ENCODE measurements at regions not wholly inside any gene's neighbourhood (a gene's known extent, or its start where the extent isn't known, plus 50 kb on each side); places are given as distances from the start of the nearest gene placed in this dataset.

DNA sequence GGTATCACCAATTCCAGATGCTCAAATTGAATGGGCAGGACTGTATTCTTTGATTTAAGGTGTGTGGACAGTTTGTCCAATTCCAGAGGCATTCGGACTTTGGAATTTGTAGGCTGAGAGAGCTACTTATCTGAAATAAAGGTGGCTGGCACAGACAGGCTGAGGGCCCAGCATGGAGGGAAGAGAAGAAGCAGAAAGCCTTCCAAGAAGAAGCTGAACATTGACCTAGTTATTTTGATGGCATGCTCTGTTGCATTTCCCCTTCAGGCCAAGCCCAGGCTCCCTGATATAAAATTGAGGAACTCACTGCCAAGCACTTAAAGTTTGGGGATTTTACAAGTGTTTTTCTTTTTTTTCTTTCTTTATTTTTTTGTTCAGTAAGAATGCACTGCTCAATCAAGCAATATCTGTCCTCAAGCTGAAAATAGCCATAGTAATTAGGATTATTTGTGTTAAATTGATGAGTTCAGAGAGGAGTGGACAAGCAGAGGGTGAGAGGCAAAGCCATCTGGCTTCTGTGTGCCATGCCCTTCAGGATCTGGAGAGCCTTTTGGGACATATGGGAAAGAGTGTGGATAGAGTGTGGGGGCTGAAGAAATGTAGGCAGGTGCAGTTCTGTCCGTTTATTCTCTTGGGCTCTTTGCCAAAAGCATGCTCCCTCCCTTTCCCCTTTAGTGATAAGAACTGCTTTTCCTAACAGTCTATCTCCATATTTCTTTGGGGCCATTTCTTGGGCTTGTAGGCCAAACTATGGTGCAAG, 148.9 kb downstream of the OXSM start:
- no peaks in the 10 kb centered on the region for H3K79me2 ChIP-seq (ENCODE audit: control insufficient read depth, insufficient read depth, low read length)
- TF ChIP-seq, protein P1, sequence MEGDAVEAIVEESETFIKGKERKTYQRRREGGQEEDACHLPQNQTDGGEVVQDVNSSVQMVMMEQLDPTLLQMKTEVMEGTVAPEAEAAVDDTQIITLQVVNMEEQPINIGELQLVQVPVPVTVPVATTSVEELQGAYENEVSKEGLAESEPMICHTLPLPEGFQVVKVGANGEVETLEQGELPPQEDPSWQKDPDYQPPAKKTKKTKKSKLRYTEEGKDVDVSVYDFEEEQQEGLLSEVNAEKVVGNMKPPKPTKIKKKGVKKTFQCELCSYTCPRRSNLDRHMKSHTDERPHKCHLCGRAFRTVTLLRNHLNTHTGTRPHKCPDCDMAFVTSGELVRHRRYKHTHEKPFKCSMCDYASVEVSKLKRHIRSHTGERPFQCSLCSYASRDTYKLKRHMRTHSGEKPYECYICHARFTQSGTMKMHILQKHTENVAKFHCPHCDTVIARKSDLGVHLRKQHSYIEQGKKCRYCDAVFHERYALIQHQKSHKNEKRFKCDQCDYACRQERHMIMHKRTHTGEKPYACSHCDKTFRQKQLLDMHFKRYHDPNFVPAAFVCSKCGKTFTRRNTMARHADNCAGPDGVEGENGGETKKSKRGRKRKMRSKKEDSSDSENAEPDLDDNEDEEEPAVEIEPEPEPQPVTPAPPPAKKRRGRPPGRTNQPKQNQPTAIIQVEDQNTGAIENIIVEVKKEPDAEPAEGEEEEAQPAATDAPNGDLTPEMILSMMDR (optimal IDR thresholded peaks at IDR 0.05 in 1 of 3, IDR thresholded peaks at IDR 0.05 in 1 of 3, conservative IDR thresholded peaks at IDR 0.05 in 1 of 3; ENCODE audit: extremely low read depth in 1 of 3, insufficient read depth in 2 of 3, low read length in 3 of 3), result no peak
- TF ChIP-seq EZH2 (IDR thresholded peaks at IDR 0.05; ENCODE audit: low read length), result no peak
- H3K27me3 ChIP-seq (ENCODE audit: control insufficient read depth, extremely low read depth, insufficient read depth, low read length), result no peaks in the 10 kb centered on the region
- H3K9me1 ChIP-seq (ENCODE audit: control insufficient read depth, extremely low read depth, insufficient read depth, low read length), result no peaks in the 10 kb centered on the region
- H4K20me1 ChIP-seq (ENCODE audit: control insufficient read depth, extremely low read depth, insufficient read depth, low read length), result no peaks in the 10 kb centered on the region
- dilution Hi-C loops (cut with MboI; ENCODE audit: extremely low pct_ligation_motif_present, low sequenced_read_pairs), result no loop called here
- H3K4me2 ChIP-seq (ENCODE audit: control insufficient read depth, extremely low read depth, insufficient read depth, low read depth, low read length), result no peak overlapping the region
- H3K9ac ChIP-seq (ENCODE audit: control insufficient read depth, extremely low read depth, insufficient read depth, low read length), result no peak overlapping the region
- no peaks in the 10 kb centered on the region for H3K4me1 ChIP-seq (ENCODE audit: control insufficient read depth, extremely low read depth, insufficient read depth, low read length)
- no peak overlapping the region for H3K4me3 ChIP-seq (ENCODE audit: control insufficient read depth in 2 of 3, extremely low read depth in 1 of 3, insufficient read depth in 2 of 3, low read depth in 1 of 3, low read length in 3 of 3)
- H3K36me3 ChIP-seq (ENCODE audit: control insufficient read depth in 2 of 2, extremely low read depth in 1 of 2, insufficient read depth in 2 of 2, low read length in 2 of 2), result no peaks in the 10 kb centered on the region
- no peak for DNase-seq (ENCODE audit: low read depth, low spot score)
- no peak for FAIRE-seq
- no peak overlapping the region for H2AFZ ChIP-seq (ENCODE audit: control insufficient read depth, low read length)
- no peak overlapping the region for H3K27ac ChIP-seq (ENCODE audit: control insufficient read depth, insufficient read depth, low read length)
- no peaks in the 10 kb centered on the region for H3K9me3 ChIP-seq (ENCODE audit: control insufficient read depth, low read depth, low read length)

GRCh38 chr3:25940935-25941334, 151.0 kb downstream of the OXSM start:
- DNase-seq (ENCODE audit: low read depth, low spot score) (no peak), FAIRE-seq (no peak)
- H3K9ac ChIP-seq (ENCODE audit: control insufficient read depth, extremely low read depth, insufficient read depth, low read length), result no peak overlapping the region
- no peaks in the 10 kb centered on the region for H3K27me3 ChIP-seq (ENCODE audit: control insufficient read depth, extremely low read depth, insufficient read depth, low read length)
- H3K4me3 ChIP-seq (ENCODE audit: control insufficient read depth in 2 of 3, extremely low read depth in 1 of 3, insufficient read depth in 2 of 3, low read depth in 1 of 3, low read length in 3 of 3), result no peak overlapping the region
- no peaks in the 10 kb centered on the region for H4K20me1 ChIP-seq (ENCODE audit: control insufficient read depth, extremely low read depth, insufficient read depth, low read length)
- no peaks in the 10 kb centered on the region for H3K9me1 ChIP-seq (ENCODE audit: control insufficient read depth, extremely low read depth, insufficient read depth, low read length)
- no peaks in the 10 kb centered on the region for H3K36me3 ChIP-seq (ENCODE audit: control insufficient read depth in 2 of 2, extremely low read depth in 1 of 2, insufficient read depth in 2 of 2, low read length in 2 of 2)
- dilution Hi-C loops (cut with MboI; ENCODE audit: extremely low pct_ligation_motif_present, low sequenced_read_pairs), result no loop called here
- H3K9me3 ChIP-seq (ENCODE audit: control insufficient read depth, low read depth, low read length), result no peaks in the 10 kb centered on the region
- H2AFZ ChIP-seq (ENCODE audit: control insufficient read depth, low read length), result no peak overlapping the region
- H3K4me2 ChIP-seq (ENCODE audit: control insufficient read depth, extremely low read depth, insufficient read depth, low read depth, low read length), result no peak overlapping the region
- no peaks in the 10 kb centered on the region for H3K79me2 ChIP-seq (ENCODE audit: control insufficient read depth, insufficient read depth, low read length)
- H3K4me1 ChIP-seq (ENCODE audit: control insufficient read depth, extremely low read depth, insufficient read depth, low read length), result no peaks in the 10 kb centered on the region
- no peak overlapping the region for H3K27ac ChIP-seq (ENCODE audit: control insufficient read depth, insufficient read depth, low read length)
- TF ChIP-seq, protein P1 (optimal IDR thresholded peaks at IDR 0.05 in 1 of 3, IDR thresholded peaks at IDR 0.05 in 1 of 3, conservative IDR thresholded peaks at IDR 0.05 in 1 of 3; ENCODE audit: extremely low read depth in 1 of 3, insufficient read depth in 2 of 3, low read length in 3 of 3), result no peak
- no peak for TF ChIP-seq EZH2 (IDR thresholded peaks at IDR 0.05; ENCODE audit: low read length)

Measured in keratinocyte (primary cell).